AG04449 (cell line): ENCODE measurements at regions not wholly inside any gene's neighbourhood (a gene's known extent, or its start where the extent isn't known, plus 50 kb on each side); places are given as distances from the start of the nearest gene placed in this dataset.

Source experiments
- CTCF ChIA-PET: fragments of 350-600 bp; formaldehyde crosslinking; extraction: SDS; loops from one replicate; lab custom pipeline; 2021; ENCODE audit warnings: antibody characterized with exemption; lab: Yijun Ruan, JAX
- POLR2A ChIA-PET: fragments of 400-600, 350-600 bp; formaldehyde crosslinking; extraction: SDS; loops from one replicate; lab custom pipeline; 2020; ENCODE audit warnings: antibody characterized with exemption, inconsistent platforms; lab: Yijun Ruan, JAX
- DNase-seq: peaks from one replicate; pipeline ENCODE4 v3.0.0-alpha.2; 2010; ENCODE audit warnings: low read depth, low spot score
- H3K4me3 ChIP-seq: 2 replicates; pipeline ENCODE4 v1.5.1; 2011; ENCODE audit warnings: low read depth, mild to moderate bottlenecking, control low read depth, low read length
- CTCF ChIP-seq: IDR thresholded peaks from one replicate; pipeline ENCODE4 v1.5.1; 2011; ENCODE audit warnings: mild to moderate bottlenecking, moderate library complexity, low read length, control low read depth, inconsistent platforms; ENCODE audit not compliant: insufficient read depth; ENCODE audit errors: missing control alignments

- POLR2A ChIA-PET, result no interaction called here
- CTCF ChIA-PET, result no interaction called here
- H3K4me3 ChIP-seq, result no peak overlapping the region
- no peak for DNase-seq
- no peak for TF ChIP-seq CTCF
Observed at GRCh38 chr2:51297488-51297887, 265.6 kb upstream of the NRXN1 start.

- ChIA-PET POLR2A (no interaction called here), CTCF (no interaction called here)
- DNase-seq, result no peak
- no peak overlapping the region for H3K4me3 ChIP-seq
- TF ChIP-seq CTCF, result no peak
Observed at GRCh38 chr2:51293566-51294200, 261.8 kb upstream of the NRXN1 start.

GRCh38 chr2:51291762-51292551 lies 260.0 kb upstream of the NRXN1 start:
- no peak for DNase-seq
- ChIA-PET POLR2A (no interaction called here), CTCF (no interaction called here)
- no peak for TF ChIP-seq CTCF
- H3K4me3 ChIP-seq, result no peak overlapping the region

GRCh38 chr2:51290725-51291124 lies 258.8 kb upstream of the NRXN1 start:
- DNase-seq, result peak; percentile 26
- ChIA-PET POLR2A (no interaction called here), CTCF (no interaction called here)
- H3K4me3 ChIP-seq, result no peak overlapping the region
- no peak for TF ChIP-seq CTCF

- H3K4me3 ChIP-seq, result no peak overlapping the region
- CTCF ChIA-PET, result no interaction called here
- POLR2A ChIA-PET, result no interaction called here
- DNase-seq, result no peak
- TF ChIP-seq CTCF, result no peak
Observed at GRCh38 chr2:51289045-51289444, 257.1 kb upstream of the NRXN1 start.

- ChIA-PET POLR2A (no interaction called here), CTCF (no interaction called here)
- DNase-seq, result no peak
- TF ChIP-seq CTCF, result no peak
- no peak overlapping the region for H3K4me3 ChIP-seq
Observed at GRCh38 chr2:51268191-51268590, 236.3 kb upstream of the NRXN1 start.
